Nephron (organoid): ENCODE measurements at regions not wholly inside any gene's neighbourhood (a gene's known extent, or its start where the extent isn't known, plus 50 kb on each side); places are given as distances from the start of the nearest gene placed in this dataset.

Experiments used
- H3K27ac Mint-ChIP-seq, 3 experiments: 2 replicates each; pipeline ENCODE4 v1.8.0; 2020; ENCODE audit warnings: mixed read lengths in 3 of 3, mild to moderate bottlenecking in 2 of 3, moderate library complexity in 1 of 3
- H3K27me3 Mint-ChIP-seq: 2 replicates; pipeline ENCODE4 v1.8.0; 2021; ENCODE audit warnings: low read depth, mild to moderate bottlenecking, moderate library complexity, mixed read lengths
- H3K36me3 Mint-ChIP-seq: 2 replicates; pipeline ENCODE4 v1.8.0; 2020; ENCODE audit warnings: low read depth, mixed read lengths
- H3K4me1 Mint-ChIP-seq: 2 replicates; pipeline ENCODE4 v1.8.0; 2020; ENCODE audit warnings: mixed read lengths
- H3K4me3 Mint-ChIP-seq, 3 experiments: 2 replicates each; pipeline ENCODE4 v1.8.0; 2020; ENCODE audit warnings: mild to moderate bottlenecking in 3 of 3, mixed read lengths in 3 of 3, moderate library complexity in 2 of 3
- H3K9me3 Mint-ChIP-seq: 2 replicates; pipeline ENCODE4 v1.8.0; 2020; ENCODE audit warnings: mixed read lengths
- TF ChIP-seq, protein P1 (sequence below), 3 experiments: fragments of 200-600 bp; sonication (generic); IDR thresholded peaks; one replicate each; pipeline ENCODE4 v1.5.0; 2021; ENCODE audit warnings: antibody characterized with exemption in 3 of 3; ENCODE audit not compliant: unreplicated experiment in 3 of 3

DNA sequence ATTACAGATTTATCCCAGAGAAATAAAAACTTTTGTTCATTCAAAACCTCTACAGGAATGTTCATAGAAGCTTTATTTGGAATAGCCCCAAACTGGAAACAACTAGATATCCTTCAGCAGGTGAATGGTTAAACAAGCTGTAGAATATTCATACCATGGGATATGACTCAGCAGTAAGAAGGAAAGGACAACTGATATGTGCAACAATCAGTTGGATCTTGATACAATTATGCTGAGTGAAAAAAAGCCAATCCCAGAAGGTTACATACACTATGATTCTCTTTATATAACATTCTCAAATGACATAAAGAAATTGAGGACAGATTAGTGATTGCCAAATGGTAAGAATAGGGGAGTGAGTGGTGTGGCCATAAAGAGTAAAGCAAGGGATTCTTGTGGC, 376.7 kb downstream of the S1PR1 start:
- Mint-ChIP-seq H3K36me3 (no peaks in the 10 kb centered on the region), H3K27ac (no peak overlapping the region), H3K4me1 (no peaks in the 10 kb centered on the region), H3K27me3 (no peaks in the 10 kb centered on the region), H3K9me3 (peaks cover 24% of the 10 kb centered on the region), H3K4me3 (no peak overlapping the region)
- TF ChIP-seq, protein P1, sequence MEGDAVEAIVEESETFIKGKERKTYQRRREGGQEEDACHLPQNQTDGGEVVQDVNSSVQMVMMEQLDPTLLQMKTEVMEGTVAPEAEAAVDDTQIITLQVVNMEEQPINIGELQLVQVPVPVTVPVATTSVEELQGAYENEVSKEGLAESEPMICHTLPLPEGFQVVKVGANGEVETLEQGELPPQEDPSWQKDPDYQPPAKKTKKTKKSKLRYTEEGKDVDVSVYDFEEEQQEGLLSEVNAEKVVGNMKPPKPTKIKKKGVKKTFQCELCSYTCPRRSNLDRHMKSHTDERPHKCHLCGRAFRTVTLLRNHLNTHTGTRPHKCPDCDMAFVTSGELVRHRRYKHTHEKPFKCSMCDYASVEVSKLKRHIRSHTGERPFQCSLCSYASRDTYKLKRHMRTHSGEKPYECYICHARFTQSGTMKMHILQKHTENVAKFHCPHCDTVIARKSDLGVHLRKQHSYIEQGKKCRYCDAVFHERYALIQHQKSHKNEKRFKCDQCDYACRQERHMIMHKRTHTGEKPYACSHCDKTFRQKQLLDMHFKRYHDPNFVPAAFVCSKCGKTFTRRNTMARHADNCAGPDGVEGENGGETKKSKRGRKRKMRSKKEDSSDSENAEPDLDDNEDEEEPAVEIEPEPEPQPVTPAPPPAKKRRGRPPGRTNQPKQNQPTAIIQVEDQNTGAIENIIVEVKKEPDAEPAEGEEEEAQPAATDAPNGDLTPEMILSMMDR (IDR thresholded peaks at IDR 0.05; ENCODE audit: unreplicated experiment in 3 of 3) = no peak

GRCh38 chr1:101618900-101619299, 377.8 kb downstream of the OLFM3 start:
- Mint-ChIP-seq H3K27ac (no peak overlapping the region), H3K4me3 (no peak overlapping the region), H3K4me1 (no peaks in the 10 kb centered on the region), H3K36me3 (no peaks in the 10 kb centered on the region), H3K9me3 (no peaks in the 10 kb centered on the region), H3K27me3 (no peaks in the 10 kb centered on the region)
- TF ChIP-seq, protein P1 (IDR thresholded peaks at IDR 0.05; ENCODE audit: unreplicated experiment in 3 of 3) = no peak

DNA sequence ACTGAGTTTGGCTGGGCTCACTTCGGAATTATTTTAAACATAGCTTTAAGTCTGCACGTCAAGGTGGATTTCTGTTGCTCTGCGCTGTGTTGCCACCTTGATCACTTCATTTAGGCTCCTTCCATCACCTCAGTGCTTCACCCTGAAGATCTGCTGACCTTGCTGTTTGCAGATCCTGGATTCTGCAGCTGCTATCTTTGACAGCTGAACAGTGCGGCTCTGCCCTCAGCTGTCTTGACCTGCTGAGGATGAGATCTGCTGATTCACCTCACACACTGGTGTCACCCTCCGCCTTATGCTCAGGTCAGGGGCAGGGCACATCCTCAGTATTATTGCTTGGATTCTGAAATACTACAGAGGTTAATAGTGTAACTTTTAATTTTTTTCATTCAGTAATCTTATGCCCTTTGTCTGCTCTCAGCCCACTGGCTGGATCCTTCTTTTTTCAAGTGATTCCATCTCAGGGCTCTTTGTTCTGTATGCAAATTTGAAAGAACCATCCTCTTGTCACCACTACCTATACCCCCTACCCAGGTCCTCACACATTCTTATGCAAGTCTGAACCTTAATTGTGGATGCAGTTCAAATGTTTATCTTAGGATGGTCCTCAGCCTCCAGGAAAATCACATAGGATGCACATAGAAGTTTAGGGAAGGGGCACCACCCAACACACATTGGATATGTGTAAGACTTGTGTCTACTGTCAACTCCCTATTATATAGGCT, 364.0 kb downstream of the OLFM3 start:
- H3K4me1 Mint-ChIP-seq = no peaks in the 10 kb centered on the region
- no peak overlapping the region for H3K4me3 Mint-ChIP-seq
- TF ChIP-seq, protein P1 (IDR thresholded peaks at IDR 0.05; ENCODE audit: unreplicated experiment in 3 of 3) = no peak
- H3K36me3 Mint-ChIP-seq = no peaks in the 10 kb centered on the region
- H3K9me3 Mint-ChIP-seq = no peaks in the 10 kb centered on the region
- H3K27me3 Mint-ChIP-seq = no peaks in the 10 kb centered on the region
- no peak overlapping the region for H3K27ac Mint-ChIP-seq

DNA sequence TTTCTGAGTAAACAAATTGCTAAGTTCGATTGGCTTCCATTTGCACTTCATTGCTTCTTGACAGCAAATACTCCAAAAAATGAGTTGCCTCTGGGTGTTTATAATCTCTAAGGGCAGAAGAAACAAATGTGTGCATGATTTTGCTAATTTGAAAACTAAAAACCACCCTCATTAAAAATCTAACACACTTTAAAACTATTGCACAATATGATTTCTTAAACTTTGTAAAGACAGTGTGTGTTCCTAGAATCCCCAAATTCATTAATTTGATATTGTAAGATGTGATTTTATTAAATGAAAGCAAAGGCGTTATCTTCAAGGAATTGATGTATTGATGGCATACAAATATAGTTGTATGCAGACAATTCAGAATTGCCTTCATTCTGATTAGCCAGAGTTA, 350.9 kb downstream of the OLFM3 start:
- TF ChIP-seq, protein P1 (IDR thresholded peaks at IDR 0.05; ENCODE audit: unreplicated experiment in 3 of 3) = no peak
- no peaks in the 10 kb centered on the region for H3K9me3 Mint-ChIP-seq
- no peaks in the 10 kb centered on the region for H3K36me3 Mint-ChIP-seq
- no peaks in the 10 kb centered on the region for H3K27me3 Mint-ChIP-seq
- no peak overlapping the region for H3K4me3 Mint-ChIP-seq
- no peak overlapping the region for H3K27ac Mint-ChIP-seq
- H3K4me1 Mint-ChIP-seq = no peaks in the 10 kb centered on the region

DNA sequence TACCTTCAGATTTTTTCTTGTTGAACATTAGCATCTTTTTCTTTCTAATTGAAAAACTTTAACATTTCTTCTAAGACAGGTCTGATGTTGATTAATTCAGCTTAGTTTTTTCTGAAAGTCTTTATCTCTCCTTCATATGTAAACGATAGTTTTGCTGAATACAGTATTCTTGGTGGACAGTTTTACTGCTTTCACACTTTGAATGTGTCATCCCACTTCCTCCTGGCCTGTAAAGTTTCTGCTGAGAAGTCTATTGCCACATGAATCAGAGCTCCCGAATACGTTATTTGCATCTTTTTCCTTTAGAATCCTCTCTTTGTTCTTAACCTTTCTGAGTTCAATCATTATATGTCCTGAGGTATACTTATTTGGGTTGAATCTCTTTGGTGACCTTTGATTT, 344.2 kb downstream of the OLFM3 start:
- Mint-ChIP-seq H3K4me1 (no peaks in the 10 kb centered on the region), H3K36me3 (peaks cover 6% of the 10 kb centered on the region), H3K27ac (no peak overlapping the region), H3K9me3 (peaks cover 23% of the 10 kb centered on the region), H3K27me3 (no peaks in the 10 kb centered on the region), H3K4me3 (no peak overlapping the region)
- TF ChIP-seq, protein P1 (IDR thresholded peaks at IDR 0.05; ENCODE audit: unreplicated experiment in 3 of 3) = no peak

DNA sequence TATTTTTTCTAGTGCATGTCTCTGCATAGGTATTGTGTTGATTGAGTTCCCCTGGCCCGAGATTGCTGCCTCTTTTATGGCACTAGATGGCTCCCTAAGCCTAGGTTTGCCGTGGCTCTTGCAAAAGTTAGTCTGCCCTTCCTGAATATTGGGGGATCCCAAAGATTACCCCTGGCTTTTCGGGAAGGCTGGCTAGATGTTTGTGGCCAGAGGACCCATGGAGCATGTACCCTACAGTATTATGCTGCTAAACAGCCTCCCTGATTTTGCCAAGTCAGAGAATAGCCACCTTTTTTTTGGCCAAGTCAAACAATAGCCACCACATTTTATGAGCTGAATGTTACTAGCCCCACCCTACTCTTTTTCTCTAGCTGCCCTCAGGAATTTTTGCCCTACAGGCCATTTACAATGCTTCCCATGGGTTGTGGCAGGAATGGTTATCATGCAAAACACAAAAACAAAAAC, 343.2 kb downstream of the OLFM3 start:
- Mint-ChIP-seq H3K36me3 (peaks cover 6% of the 10 kb centered on the region), H3K27ac (peak overlapping the region in 1 of 3 experiments; percentile 66), H3K4me3 (no peak overlapping the region), H3K9me3 (peaks cover 23% of the 10 kb centered on the region), H3K4me1 (no peaks in the 10 kb centered on the region), H3K27me3 (no peaks in the 10 kb centered on the region)
- TF ChIP-seq, protein P1 (IDR thresholded peaks at IDR 0.05; ENCODE audit: unreplicated experiment in 3 of 3) = peak in 2 of 3 experiments; percentile 14 to 46
